AG09309 (cell line): ENCODE measurements at regions not wholly inside any gene's neighbourhood (a gene's known extent, or its start where the extent isn't known, plus 50 kb on each side); places are given as distances from the start of the nearest gene placed in this dataset.
"Not testable (repeated sequence)": the region's sequence is repeated elsewhere in the genome, so short reads cannot be mapped to it uniquely, and the experiment has no call there.

Experiments
- DNase-seq: peaks from one replicate; pipeline ENCODE4 v3.0.0-alpha.2; 2010; ENCODE audit warnings: low read depth
- H3K4me3 ChIP-seq: 2 replicates; pipeline ENCODE4 v1.5.1; 2011; ENCODE audit warnings: mild to moderate bottlenecking, low read depth, low read length, moderate library complexity; ENCODE audit not compliant: control insufficient read depth
- TF ChIP-seq, protein P1 (sequence below): IDR thresholded peaks from 2 replicates; pipeline ENCODE4 v1.5.1; 2011; ENCODE audit warnings: mild to moderate bottlenecking, low read depth, low read length, inconsistent platforms; ENCODE audit not compliant: insufficient read depth, control insufficient read depth; ENCODE audit errors: missing control alignments

DNA sequence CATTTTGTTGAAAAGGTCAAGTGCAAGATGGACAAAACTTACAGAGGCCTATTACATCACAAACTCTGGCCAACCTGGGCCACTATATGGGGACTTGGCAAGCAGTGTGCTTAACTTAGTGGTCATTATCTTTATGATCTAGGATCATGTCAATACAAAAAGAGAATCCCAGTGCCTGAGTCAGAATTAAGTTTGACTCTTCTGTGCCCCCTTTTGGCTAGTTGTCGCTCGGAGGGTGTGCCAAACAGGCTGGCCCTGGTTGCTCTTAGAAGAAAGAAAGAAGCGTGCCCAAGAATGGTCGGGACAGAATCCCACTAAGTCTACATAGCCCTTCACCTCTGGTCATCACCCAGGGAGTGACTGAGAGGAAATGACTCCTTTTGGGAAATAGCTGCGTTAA lies 100.1 kb downstream of the EIF4E start:
- no peak overlapping the region for H3K4me3 ChIP-seq
- DNase-seq, result no peak
- TF ChIP-seq, protein P1, sequence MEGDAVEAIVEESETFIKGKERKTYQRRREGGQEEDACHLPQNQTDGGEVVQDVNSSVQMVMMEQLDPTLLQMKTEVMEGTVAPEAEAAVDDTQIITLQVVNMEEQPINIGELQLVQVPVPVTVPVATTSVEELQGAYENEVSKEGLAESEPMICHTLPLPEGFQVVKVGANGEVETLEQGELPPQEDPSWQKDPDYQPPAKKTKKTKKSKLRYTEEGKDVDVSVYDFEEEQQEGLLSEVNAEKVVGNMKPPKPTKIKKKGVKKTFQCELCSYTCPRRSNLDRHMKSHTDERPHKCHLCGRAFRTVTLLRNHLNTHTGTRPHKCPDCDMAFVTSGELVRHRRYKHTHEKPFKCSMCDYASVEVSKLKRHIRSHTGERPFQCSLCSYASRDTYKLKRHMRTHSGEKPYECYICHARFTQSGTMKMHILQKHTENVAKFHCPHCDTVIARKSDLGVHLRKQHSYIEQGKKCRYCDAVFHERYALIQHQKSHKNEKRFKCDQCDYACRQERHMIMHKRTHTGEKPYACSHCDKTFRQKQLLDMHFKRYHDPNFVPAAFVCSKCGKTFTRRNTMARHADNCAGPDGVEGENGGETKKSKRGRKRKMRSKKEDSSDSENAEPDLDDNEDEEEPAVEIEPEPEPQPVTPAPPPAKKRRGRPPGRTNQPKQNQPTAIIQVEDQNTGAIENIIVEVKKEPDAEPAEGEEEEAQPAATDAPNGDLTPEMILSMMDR, result peak; percentile 13

- no peak for DNase-seq
- no peak overlapping the region for H3K4me3 ChIP-seq
- TF ChIP-seq, protein P1, result no peak
Observed at GRCh38 chr4:98827661-98828060, 101.3 kb downstream of the EIF4E start.

- no peak for DNase-seq
- TF ChIP-seq, protein P1, result no peak
- H3K4me3 ChIP-seq, result no peak overlapping the region
Observed at GRCh38 chr4:98822144-98822543, 106.8 kb downstream of the EIF4E start.

GRCh38 chr4:98818116-98818515 lies 110.8 kb downstream of the EIF4E start:
- H3K4me3 ChIP-seq, DNase-seq: not testable (repeated sequence)

GRCh38 chr4:98816816-98817215 lies 112.1 kb downstream of the EIF4E start:
- TF ChIP-seq, protein P1, result no peak
- no peak for DNase-seq
- H3K4me3 ChIP-seq, result no peak overlapping the region

DNA sequence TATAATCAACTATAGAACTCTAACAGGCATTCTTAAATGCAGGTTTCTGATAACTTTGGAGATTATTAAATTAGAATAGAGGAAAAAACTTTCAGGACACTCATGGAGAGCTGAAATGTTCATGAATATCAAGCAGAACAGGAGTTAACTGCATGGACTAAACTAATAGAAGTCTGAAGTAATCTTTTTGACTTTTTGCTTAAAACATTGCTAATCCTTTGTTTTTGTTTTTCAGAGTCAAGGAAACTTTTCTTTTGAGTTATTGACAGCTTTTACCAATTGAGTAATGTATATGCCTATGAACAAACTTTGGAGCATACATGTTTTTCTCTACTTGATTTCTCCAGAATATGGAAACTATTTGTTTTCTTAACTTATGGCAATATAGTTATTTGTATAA lies 112.5 kb downstream of the EIF4E start:
- DNase-seq, result no peak
- TF ChIP-seq, protein P1, result no peak
- H3K4me3 ChIP-seq, result no peak overlapping the region

GRCh38 chr4:98804403-98804802 lies 124.5 kb downstream of the EIF4E start:
- no peak for DNase-seq
- H3K4me3 ChIP-seq, result no peak overlapping the region
- TF ChIP-seq, protein P1, result no peak
